Left ventricle myocardium inferior (tissue), 1 donor: ENCODE measurements at regions not wholly inside any gene's neighbourhood (a gene's known extent, or its start where the extent isn't known, plus 50 kb on each side); places are given as distances from the start of the nearest gene placed in this dataset.

ENCODE experiments used
- DNase-seq: peaks from one replicate; pipeline ENCODE4 v3.0.0-alpha.2; 2020
- H3K27ac ChIP-seq: fragments of 200-600 bp; replicated peaks from 2 replicates; pipeline ENCODE4 v1.8.0; 2021
- H3K27me3 ChIP-seq: fragments of 200-600 bp; 2 replicates; pipeline ENCODE4 v1.8.0; 2021; ENCODE audit warnings: low read depth
- H3K36me3 ChIP-seq: fragments of 200-600 bp; 2 replicates; pipeline ENCODE4 v1.8.0; 2021
- H3K4me1 ChIP-seq: fragments of 200-600 bp; 2 replicates; pipeline ENCODE4 v1.8.0; 2021
- H3K4me3 ChIP-seq: fragments of 200-600 bp; 2 replicates; pipeline ENCODE4 v1.8.0; 2021; ENCODE audit warnings: mild to moderate bottlenecking, moderate library complexity
- H3K9me3 ChIP-seq: fragments of 200-600 bp; replicated peaks from 2 replicates; pipeline ENCODE4 v1.8.0; 2021
- CTCF ChIP-seq: fragments of 200-600 bp; IDR thresholded peaks from 2 replicates; pipeline ENCODE4 v1.8.0; 2021; ENCODE audit warnings: antibody characterized with exemption, mild to moderate bottlenecking, borderline replicate concordance
- intact Hi-C: fragments of 100-400 bp; cut with micrococcal nuclease; formaldehyde crosslinking; loops from one replicate; pipeline ENCODE4 v1.11.0; 2022
- donor health status: DM: no; HTN: yes; CAD: no; lungs with severe emphysema.

- intact Hi-C loops = no loop called here
- Histone ChIP-seq H3K9me3 (no peaks in the 10 kb centered on the region), H3K4me3 (no peak overlapping the region), H3K4me1 (no peaks in the 10 kb centered on the region), H3K27me3 (no peaks in the 10 kb centered on the region), H3K27ac (no peak overlapping the region), H3K36me3 (no peaks in the 10 kb centered on the region)
- no peak for DNase-seq
- TF ChIP-seq CTCF = no peak
Measured at GRCh38 chr13:34312578-34312977, 494.6 kb downstream of the RFC3 start.

GRCh38 chr13:34320084-34320483, 502.1 kb downstream of the RFC3 start:
- Histone ChIP-seq H3K4me3 (no peak overlapping the region), H3K36me3 (no peaks in the 10 kb centered on the region), H3K27me3 (no peaks in the 10 kb centered on the region), H3K9me3 (no peaks in the 10 kb centered on the region), H3K4me1 (peaks cover 9% of the 10 kb centered on the region), H3K27ac (no peak overlapping the region)
- no peak for DNase-seq
- intact Hi-C loops = no loop called here
- no peak for TF ChIP-seq CTCF

- Histone ChIP-seq H3K9me3 (no peaks in the 10 kb centered on the region), H3K36me3 (no peaks in the 10 kb centered on the region), H3K27me3 (no peaks in the 10 kb centered on the region), H3K4me1 (peaks cover 9% of the 10 kb centered on the region), H3K4me3 (no peak overlapping the region), H3K27ac (no peak overlapping the region)
- intact Hi-C loops = no loop called here
- TF ChIP-seq CTCF = no peak
- DNase-seq = no peak
Measured at GRCh38 chr13:34322014-34322742, 504.2 kb downstream of the RFC3 start.

- no peak overlapping the region for H3K4me3 ChIP-seq
- no peak for TF ChIP-seq CTCF
- no peaks in the 10 kb centered on the region for H3K36me3 ChIP-seq
- intact Hi-C loops = no loop called here
- no peak for DNase-seq
- H3K27me3 ChIP-seq = no peaks in the 10 kb centered on the region
- H3K27ac ChIP-seq = no peak overlapping the region
- H3K4me1 ChIP-seq = peaks cover 9% of the 10 kb centered on the region
- H3K9me3 ChIP-seq = no peaks in the 10 kb centered on the region
Measured at GRCh38 chr13:34322743-34323074, 504.8 kb downstream of the RFC3 start.

GRCh38 chr13:34335014-34336007, 517.4 kb downstream of the RFC3 start:
- no peaks in the 10 kb centered on the region for H3K36me3 ChIP-seq
- H3K4me3 ChIP-seq = no peak overlapping the region
- DNase-seq = no peak
- H3K9me3 ChIP-seq = peaks cover 5% of the 10 kb centered on the region
- no peak for TF ChIP-seq CTCF
- H3K27ac ChIP-seq = no peak overlapping the region
- no peaks in the 10 kb centered on the region for H3K27me3 ChIP-seq
- H3K4me1 ChIP-seq = no peaks in the 10 kb centered on the region
- intact Hi-C loops = no loop called here
